DMS 273 (cell line): ENCODE measurements at regions not wholly inside any gene's neighbourhood (a gene's known extent, or its start where the extent isn't known, plus 50 kb on each side); places are given as distances from the start of the nearest gene placed in this dataset.
"Not testable (repeated sequence)": the region's sequence is repeated elsewhere in the genome, so short reads cannot be mapped to it uniquely, and the experiment has no call there.

Experiments used
- DNase-seq: peaks from one replicate; lab custom pipeline; 2025; ENCODE audit not compliant: unreplicated experiment; lab: John Stamatoyannopoulos, UW

DNA sequence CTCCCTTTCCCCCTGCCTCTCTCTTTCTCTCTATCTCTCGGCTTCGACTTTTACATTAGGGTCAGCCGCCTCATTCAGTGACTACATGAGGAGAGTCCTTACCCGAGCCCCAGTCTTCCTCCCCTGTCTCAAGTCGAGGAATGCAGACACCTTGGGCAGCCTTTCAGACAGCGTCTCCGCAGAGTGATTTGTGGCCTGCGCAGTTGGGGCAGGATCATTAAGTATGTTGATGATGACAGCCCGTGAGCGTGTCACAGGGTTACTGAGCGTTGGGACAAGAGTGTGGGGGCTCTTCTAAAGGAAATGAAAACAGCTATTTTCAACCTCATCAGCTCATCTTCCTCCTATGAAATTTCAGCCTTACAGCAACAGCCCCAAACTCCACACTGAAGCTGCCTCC lies 312.1 kb upstream of the GATB start:
- no peak for DNase-seq

DNA sequence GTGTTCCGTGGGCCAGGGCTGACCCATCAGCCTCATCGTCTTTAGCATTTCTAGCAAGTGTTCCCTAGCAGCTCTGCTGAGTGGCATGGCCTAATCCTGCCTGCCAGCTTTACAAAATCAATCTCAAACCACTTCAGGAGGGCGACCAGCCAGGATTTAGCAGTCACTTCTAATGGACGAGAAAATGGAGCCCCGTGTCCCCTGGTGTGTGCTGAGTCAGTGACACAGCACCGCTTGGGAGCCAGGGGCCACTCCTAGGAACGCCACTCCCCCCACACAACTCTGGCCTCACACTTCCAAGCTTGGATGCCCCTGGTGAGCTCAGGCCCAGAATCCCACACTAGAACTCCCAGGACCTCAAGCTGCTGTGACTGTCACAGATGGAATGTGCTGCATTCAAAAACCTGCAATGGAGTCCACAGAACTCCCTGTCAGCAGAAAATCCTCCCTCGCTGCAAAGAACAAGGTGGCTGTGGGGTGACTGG lies 311.2 kb upstream of the GATB start:
- no peak for DNase-seq

DNA sequence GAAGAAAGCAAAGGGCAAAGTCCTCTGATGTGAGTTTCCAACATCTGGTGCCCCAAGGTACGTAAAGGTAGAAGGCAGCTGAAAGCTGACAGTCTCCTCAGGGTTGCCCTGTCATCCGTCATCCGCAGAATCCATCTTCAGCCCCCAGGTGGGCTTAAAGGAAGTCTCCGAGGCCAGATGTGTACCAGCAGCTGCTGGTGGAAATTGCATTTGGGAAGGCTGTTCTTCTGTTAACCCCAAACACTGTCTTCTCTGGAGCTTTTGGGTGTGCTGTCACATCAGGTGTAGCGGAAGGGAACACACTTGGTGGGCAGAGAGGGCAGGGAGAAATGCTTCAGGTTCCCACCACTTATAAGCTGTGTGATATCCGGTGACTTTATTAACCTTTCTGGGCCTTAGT lies 310.0 kb upstream of the GATB start:
- DNase-seq, result no peak

DNA sequence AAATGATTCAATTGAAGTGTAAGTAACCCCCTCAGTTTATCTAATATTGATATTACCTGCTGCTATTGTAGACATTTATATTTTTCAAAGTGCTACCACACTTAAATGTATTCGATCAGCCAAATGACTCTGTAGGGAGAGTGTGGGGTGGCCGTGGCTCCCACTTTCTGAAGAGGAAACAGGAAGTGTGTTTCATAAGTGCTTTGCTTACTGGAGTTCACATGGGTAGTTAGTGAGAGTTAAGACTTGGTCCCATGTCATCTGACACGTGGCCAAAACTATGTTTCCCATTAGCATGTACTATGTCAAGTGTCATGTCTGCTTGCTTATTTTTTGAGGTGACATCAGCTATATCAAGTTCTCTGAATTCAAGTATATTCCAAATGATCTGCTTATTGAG lies 308.1 kb upstream of the GATB start:
- no peak for DNase-seq

DNA sequence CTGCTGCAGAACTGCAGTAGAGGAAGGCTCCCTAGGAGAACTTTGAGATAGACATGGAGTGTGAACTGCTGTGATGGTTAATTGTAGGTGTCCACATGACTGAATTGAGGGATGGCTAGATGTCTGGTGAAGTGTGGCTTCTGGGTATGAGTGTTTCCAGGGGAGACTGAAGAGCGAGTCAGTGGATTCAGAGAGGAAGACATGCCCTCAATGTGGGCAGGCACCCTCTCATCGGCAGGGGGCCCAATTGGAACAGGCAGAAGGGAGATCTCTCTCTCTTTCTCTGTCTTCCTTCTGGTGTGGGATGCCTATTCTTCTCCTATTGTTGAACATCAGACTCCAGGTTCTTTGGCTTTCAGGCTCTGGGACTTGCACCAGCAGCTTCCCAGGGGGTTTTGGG lies 304.7 kb upstream of the GATB start:
- DNase-seq, result no peak

DNA sequence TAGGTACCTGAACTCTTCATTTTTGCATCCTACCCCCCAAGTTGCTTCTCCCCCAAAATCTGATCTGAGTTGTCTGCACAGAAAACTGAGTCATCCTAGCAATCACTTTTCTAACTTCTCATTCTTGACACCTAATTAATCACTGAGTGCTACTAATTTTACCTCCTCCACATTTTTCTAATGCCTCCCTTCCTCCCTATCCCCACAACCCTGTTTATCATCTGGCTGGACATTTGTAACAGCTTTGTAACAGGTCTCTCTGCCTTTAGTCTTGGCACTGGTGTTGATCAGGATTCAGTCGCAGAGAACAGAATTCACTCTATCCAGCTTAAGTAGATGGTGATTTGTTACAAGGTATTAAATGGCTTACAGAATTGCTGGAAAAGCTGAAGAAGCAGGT lies 303.9 kb upstream of the GATB start:
- DNase-seq, result no peak

DNA sequence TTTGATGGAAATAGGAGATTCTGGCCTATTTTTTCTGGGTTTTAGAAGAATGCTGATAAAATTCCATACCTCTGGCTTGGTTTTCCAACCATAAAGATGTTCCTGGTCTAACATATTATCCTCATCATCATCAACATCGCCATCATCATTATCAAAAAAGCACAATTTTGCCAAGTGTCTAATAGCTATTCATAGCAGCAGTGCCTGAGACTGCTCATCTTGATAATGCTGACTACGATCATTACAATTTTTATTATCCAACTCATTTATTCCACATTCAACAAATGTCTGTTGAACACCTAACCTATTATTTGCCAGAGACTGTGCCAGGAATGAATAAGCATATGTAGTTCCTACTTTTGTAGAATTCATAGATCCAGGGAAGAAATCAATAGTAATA lies 303.5 kb upstream of the GATB start:
- no peak for DNase-seq

DNA sequence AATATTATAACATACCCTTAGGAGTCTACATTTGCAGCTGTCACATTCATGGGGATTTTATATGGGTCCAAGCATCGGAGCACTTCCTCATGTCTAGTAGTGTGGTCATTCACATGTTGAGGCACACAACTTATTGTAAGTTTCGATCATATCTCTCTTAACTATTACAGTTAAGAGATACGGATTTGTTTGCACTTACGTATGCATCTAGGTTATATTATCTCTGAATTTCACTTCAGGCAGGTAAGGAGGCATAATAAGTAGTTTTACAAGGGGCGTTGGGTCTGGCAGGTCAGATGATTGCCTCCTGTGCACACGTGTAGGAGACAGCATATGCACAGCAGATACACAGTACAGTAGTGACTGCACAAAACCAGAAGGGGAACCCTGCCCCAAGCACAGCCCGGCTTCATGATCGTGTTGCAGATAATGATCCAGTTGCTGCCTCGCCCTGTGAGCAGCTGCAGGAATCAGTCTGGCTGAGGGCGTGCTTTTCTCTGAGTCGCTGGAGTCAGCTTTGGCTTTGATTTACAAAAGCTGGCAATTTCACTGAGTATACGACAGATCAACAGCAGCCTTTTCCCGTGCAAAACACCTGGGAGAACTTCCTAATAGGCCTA lies 302.9 kb upstream of the GATB start:
- DNase-seq, result peak; percentile 76

DNA sequence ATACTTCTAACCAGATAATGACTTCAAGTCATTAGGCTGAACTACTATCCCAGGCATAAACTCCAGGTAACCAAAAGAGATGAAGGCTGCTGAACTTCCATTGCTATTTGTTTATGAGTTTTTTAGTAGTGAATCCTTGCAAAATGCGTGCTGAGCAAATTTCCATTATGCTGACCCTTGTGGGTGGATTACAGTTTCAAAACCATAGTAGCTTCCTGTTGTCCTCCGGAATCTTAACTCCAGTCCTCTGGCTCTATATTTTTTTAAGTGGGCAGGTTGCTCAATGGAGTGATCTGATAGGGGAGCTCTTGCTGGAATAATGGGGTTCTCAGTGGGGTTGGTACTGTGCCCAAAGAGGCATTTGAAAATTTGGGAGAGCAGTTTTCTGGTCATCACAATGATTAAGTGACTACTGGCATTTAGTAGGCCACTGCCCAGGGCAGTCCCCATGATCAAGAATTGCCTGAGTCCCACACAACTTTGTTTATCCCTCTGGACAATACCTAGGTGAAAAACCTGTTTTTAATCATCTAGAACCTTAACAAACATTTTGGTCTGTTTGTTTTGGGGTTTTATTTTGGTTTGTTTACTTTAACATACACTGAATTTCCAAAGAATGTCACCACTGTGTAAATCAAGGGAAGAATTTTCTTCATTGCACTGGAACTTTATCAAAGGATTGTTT lies 302.3 kb upstream of the GATB start:
- DNase-seq, result no peak

DNA sequence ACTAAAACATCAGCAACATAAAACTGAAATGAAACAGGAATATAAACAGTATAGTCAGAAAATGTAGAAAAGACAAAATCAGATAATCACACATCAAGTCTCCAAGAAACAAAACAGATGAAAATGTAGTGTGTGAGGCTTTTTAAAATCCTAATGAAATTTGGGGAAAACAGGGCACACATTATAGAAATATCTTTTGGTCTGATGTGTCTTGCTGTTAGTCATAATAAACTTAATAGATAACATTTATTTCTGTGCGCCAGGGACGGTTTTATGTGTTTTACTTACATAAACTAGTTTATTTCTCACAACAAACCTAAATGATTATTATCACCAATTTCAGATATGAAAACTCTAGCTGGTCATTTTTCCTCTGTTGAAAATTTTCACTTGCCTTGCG lies 293.9 kb upstream of the GATB start:
- DNase-seq, result no peak

DNA sequence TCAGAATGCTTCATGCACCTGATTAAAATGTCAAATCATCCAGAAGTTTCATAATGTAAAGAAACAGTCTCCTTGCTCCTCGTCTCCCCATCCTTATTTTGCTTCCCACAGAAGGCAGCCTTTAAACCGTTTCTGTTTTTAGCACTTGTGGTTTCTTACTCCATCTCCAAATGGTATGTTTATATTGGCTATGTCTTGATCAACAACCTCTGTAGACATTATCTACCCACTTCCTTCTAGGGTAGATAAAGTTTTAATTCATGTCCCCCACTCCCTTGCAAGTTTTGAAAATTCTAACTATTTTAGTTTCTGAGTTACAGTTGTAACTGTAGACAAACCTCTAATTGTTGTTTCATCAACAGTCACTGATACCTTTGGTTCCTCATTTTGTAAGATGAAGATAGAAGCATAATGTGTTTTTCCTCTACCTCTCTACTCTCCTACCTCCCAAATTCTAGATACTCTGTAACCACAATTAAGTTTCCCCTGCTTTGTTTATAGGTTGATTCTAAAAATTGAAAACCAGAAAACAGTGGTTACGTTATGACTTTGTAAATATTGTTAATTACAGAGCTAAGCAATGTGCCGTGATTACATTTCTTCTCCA lies 291.7 kb upstream of the GATB start:
- no peak for DNase-seq

DNA sequence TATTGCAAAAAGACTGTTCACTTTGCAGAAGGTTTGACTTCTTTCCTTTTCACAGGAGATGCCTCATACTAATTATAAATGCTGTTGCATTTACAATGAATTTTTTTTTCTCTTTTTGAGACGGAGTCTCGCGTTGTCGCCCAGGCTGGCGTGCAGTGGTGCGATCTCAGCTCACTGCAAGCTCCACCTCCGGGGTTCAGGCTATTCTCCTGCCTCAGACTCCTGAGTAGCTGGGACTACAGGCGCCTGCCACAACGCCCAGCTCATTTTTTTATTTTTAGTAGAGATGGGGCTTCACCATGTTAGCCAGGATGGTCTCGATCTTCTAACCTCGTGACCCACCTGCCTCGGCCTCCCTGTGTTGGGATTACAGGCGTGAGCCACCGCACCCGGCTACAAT lies 290.5 kb upstream of the GATB start:
- not testable (repeated sequence) for DNase-seq

DNA sequence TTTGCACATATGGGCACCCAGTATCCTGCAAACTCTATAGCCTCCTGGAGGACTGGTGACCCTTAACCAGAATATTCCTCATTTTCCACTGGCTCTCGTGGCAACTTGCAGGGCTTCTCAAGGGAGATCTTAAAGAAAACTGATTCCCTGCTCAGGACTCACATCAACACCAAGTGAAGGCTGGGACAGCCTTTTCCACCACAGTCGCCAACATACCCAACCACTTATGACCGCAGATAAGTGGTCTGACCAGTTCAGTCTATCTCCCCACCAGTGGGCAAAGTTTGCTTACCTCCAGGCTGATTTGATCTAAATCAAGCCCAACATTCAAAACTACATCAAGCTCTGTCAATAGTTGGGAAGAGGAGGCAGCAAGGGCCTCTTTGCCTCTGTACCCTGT lies 289.3 kb upstream of the GATB start:
- no peak for DNase-seq

DNA sequence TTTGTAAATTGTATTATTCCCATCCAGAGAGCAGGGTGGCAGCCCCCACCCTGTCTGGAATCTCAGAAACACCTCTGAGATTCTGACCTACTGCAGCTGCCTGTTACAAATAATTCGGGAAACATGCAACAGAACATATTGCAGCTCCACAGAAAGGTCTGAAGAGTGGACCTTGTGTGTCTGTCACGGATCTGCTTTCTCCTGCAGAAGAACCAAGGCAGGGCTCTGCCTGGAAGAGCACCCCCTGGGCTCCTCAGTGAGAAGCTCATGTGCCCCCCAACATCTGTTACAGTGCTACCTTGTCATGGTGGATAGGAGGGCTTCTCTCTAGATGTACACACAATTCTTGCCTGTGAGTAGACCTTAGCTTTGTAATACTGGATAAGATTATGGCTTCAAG lies 286.6 kb upstream of the GATB start:
- DNase-seq, result no peak

DNA sequence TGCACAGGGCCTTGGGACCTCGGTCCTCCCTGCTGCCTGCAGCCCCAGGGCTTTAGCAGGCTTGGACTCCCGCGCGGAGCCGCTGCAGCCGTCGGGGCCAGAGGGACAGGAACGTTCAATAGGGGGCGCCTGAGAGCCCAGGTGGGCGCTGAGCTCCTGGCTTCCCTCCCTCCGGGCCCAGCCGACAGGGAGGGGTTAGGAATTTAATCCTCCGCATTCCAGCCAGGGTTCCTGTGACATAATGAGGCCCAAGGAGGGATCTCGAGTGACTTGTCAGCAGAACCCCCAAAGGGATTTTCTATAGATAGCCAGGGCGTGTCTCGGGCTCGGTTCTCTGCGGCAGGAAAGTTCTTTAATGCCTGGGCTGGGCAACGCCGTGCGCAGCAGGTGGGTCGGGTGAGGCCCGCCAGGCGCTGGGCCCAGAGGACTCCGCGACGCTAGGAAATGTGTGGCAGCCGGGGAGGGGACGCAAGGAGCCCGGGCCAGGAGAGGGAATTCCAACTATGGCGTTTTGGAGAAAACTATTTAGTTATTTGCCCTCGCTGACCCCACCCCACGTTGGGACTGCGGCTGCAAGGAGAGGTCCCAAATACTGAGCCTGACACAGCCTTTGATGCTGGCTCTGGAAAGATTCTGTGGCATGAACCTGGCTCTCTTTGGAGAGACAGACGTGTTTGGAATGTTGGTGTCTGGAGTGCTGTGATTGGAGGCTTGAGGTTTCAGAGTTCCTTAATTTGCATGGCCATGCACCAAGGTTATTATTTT lies 285.2 kb upstream of the GATB start:
- DNase-seq, result peak; percentile 48

DNA sequence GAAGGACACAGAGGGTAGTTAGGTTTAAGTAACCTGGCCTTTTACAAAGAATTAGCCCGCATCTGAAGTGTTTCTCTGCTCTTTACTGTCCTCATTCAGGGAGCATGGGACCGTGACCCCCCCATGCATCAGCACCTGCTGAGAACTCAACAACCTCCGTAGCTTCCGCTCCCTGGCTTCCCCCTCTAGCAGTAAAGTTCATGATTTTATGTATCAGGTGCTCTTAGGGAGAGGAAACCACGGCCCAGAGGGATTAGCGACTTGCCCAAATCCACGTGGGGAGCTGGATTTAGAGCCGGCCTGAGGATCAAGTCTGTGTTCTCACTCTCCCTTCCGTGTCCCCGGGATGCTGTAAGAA lies 284.6 kb upstream of the GATB start:
- no peak for DNase-seq

DNA sequence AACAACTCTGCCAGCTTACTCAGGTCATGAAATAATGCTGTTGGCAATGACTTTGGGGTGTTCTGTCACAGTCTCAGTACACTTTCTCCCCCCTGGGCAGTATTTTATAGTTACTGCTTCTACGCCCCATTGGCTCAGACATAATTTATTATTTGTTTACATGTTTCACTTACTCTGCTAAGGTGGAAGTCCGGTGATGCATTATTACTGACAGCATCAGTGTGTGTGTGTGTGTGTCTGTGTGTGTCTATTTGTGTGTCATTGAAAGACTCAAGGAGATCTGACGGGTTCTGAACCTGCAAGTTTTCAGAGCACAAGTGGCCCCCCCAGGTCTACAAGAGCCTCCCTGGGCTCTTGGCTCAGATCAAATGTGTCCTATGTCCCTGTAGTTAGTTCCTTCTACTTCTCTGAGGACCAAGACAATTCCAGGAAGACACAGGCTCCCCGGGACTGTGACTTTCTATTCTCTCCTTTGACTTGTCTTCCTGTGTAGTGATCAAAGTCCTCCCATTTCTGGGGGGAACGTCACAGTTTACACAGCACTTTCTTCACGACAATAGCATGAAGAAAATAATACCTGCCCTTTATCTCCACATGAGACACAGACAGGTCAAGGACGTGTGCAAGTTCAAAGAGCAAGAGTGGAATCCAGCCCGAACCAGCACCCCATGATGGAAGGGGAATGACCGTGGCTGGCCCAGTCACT lies 283.7 kb upstream of the GATB start:
- DNase-seq, result no peak

DNA sequence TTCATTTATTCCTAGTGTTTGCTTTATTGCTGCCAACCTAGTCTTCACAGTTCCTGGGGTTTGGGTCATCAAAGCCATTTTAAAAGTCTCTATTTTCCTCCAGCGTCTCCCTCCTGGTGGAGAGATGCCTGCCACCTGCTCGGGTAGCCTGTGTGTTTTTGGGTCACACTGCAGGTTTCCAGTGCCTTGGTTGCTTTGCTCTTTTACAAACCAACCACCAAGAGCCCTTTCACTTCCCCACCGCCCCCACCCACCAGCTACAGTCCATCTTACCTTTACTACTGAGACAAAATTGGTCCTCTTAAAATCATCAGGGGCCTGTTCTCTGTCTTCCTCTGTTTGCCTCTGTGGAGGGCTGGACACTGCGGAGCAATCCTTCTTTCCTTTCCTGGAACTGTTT lies 280.5 kb upstream of the GATB start:
- DNase-seq, result no peak

DNA sequence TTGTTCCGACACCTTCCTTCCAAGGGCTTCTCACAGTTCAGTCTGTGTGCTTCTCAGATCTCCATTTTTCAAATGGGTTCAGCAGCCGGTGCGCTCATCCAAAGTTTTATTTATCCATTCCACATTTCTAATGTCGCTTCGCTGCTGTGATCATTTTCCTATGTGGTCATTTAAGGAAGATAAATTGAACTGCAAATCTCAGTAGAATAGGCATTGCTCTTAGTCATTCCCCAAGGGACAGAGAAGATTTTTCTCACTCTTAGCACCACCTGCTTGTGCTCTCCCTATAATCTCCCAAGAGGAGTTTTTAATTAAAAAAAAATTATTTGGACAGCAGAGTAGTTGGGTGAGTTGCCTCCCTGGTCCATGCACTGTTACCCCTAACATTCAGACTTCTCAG lies 278.9 kb upstream of the GATB start:
- DNase-seq, result no peak

DNA sequence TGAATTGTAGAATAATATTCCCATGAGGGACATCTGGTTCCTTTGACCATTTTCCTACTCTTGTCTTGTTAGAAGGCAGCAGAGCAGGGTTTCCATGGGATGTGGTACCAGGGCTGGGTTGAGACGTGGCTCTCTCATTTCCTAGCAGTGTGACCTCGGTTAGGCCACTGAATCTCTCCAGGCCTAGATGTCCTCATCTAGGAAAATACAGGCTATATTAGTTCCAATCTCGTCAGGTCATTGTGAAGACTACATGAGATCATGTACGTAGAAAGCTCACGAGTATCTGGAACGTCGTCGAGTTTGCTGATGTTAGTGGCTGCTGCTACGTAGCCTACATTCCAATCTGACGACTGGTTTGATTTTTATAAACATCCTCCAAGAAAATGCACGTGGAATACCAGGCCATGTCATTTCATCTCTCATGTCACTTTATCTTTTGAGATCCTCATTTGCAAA lies 278.2 kb upstream of the GATB start:
- DNase-seq, result no peak

DNA sequence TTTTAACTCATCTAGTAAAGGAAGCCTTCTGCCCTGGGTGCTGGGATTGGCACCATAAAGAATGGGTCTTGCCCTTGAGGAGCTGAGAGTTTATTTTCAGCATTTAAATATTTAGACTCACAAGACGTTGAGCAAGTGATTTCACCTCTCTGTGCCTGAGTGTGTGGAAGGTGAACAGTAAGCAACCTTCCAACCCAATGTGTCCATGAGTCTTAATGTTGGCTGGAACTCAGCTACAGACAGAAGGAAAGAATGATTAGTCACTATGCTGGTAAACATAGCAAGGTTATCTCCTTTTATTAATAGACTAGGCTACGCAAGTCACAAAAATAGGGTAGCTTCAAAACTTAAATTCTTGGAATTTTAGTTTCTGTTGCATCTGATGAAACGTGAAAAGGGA lies 277.4 kb upstream of the GATB start:
- no peak for DNase-seq
